ENCODE measurements at regions not wholly inside any gene's neighbourhood (a gene's known extent, or its start where the extent isn't known, plus 50 kb on each side); places are given as distances from the start of the nearest gene placed in this dataset.

GRCh38 chr2:160658851-160659250 is 165.2 kb upstream of the RBMS1 start:
- no peak for DNase-seq
- H3K27me3 ChIP-seq (replicated peaks), result no peaks in the 10 kb centered on the region
- H3K36me3 ChIP-seq (replicated peaks), result no peaks in the 10 kb centered on the region
- no peak overlapping the region for H3K4me3 ChIP-seq (ENCODE audit: low read depth, low read length)
- no peak overlapping the region for H3K27ac ChIP-seq
- in situ Hi-C loops (cut with HindIII; ENCODE audit: low pct_ligation_motif_present, low sequenced_read_pairs), result no loop called here
- TF ChIP-seq CTCF (IDR thresholded peaks at IDR 0.05; ENCODE audit: low read depth, low read length, missing control alignments), result no peak

- in situ Hi-C loops (cut with HindIII; ENCODE audit: low pct_ligation_motif_present, low sequenced_read_pairs), result no loop called here
- DNase-seq, result no peak
- no peak overlapping the region for H3K4me3 ChIP-seq (ENCODE audit: low read depth, low read length)
- no peak overlapping the region for H3K27ac ChIP-seq
- no peak for TF ChIP-seq CTCF (IDR thresholded peaks at IDR 0.05; ENCODE audit: low read depth, low read length, missing control alignments)
- no peaks in the 10 kb centered on the region for H3K36me3 ChIP-seq (replicated peaks)
- no peaks in the 10 kb centered on the region for H3K27me3 ChIP-seq (replicated peaks)
Measured at GRCh38 chr2:160660741-160661140, 167.1 kb upstream of the RBMS1 start.

GRCh38 chr2:160664603-160665140 is 171.1 kb upstream of the RBMS1 start:
- H3K4me3 ChIP-seq (ENCODE audit: low read depth, low read length), result no peak overlapping the region
- in situ Hi-C loops (cut with HindIII; ENCODE audit: low pct_ligation_motif_present, low sequenced_read_pairs), result no loop called here
- TF ChIP-seq CTCF (IDR thresholded peaks at IDR 0.05; ENCODE audit: low read depth, low read length, missing control alignments), result no peak
- no peaks in the 10 kb centered on the region for H3K36me3 ChIP-seq (replicated peaks)
- DNase-seq, result no peak
- H3K27me3 ChIP-seq (replicated peaks), result no peaks in the 10 kb centered on the region
- H3K27ac ChIP-seq, result no peak overlapping the region

- no peaks in the 10 kb centered on the region for H3K36me3 ChIP-seq (replicated peaks)
- H3K27ac ChIP-seq, result peak overlapping the region; percentile 88
- no peak for TF ChIP-seq CTCF (IDR thresholded peaks at IDR 0.05; ENCODE audit: low read depth, low read length, missing control alignments)
- in situ Hi-C loops (cut with HindIII; ENCODE audit: low pct_ligation_motif_present, low sequenced_read_pairs), result no loop called here
- DNase-seq, result peak; percentile 98
- H3K4me3 ChIP-seq (ENCODE audit: low read depth, low read length), result no peak overlapping the region
- H3K27me3 ChIP-seq (replicated peaks), result no peaks in the 10 kb centered on the region
Measured at GRCh38 chr2:160666154-160667060, 172.8 kb upstream of the RBMS1 start.

GRCh38 chr2:160667811-160668210 is 174.2 kb upstream of the RBMS1 start:
- in situ Hi-C loops (cut with HindIII; ENCODE audit: low pct_ligation_motif_present, low sequenced_read_pairs), result no loop called here
- H3K36me3 ChIP-seq (replicated peaks), result no peaks in the 10 kb centered on the region
- no peak for TF ChIP-seq CTCF (IDR thresholded peaks at IDR 0.05; ENCODE audit: low read depth, low read length, missing control alignments)
- H3K27me3 ChIP-seq (replicated peaks), result no peaks in the 10 kb centered on the region
- no peak overlapping the region for H3K4me3 ChIP-seq (ENCODE audit: low read depth, low read length)
- peak overlapping the region; percentile 88 for H3K27ac ChIP-seq
- DNase-seq, result no peak
